Parathyroid adenoma (tissue), 2 donors: ENCODE measurements at regions not wholly inside any gene's neighbourhood (a gene's known extent, or its start where the extent isn't known, plus 50 kb on each side); places are given as distances from the start of the nearest gene placed in this dataset.

Experiments
- H2AFZ ChIP-seq: fragments of 300-600 bp; sonication (generic); one replicate; pipeline ENCODE4 v1.7.0; 2017; ENCODE audit warnings: antibody characterized with exemption, mild to moderate bottlenecking
- H3K27ac ChIP-seq: fragments of 300-600 bp; sonication (generic); one replicate; pipeline ENCODE4 v1.7.0; 2017
- H3K27me3 ChIP-seq: fragments of 300-600 bp; sonication (generic); one replicate; pipeline ENCODE4 v1.7.0; 2017; ENCODE audit warnings: low read length; ENCODE audit not compliant: control insufficient read depth, insufficient read depth
- H3K36me3 ChIP-seq: fragments of 300-600 bp; sonication (generic); one replicate; pipeline ENCODE4 v1.7.0; 2017; ENCODE audit warnings: low read length; ENCODE audit not compliant: control insufficient read depth, insufficient read depth
- H3K4me1 ChIP-seq: fragments of 300-600 bp; sonication (generic); one replicate; pipeline ENCODE4 v1.7.0; 2017; ENCODE audit warnings: control low read depth
- H3K4me2 ChIP-seq: fragments of 300-600 bp; sonication (generic); one replicate; pipeline ENCODE4 v1.7.0; 2017; ENCODE audit warnings: low read length
- H3K4me3 ChIP-seq: fragments of 300-600 bp; sonication (generic); one replicate; pipeline ENCODE4 v1.7.0; 2017; ENCODE audit warnings: low read depth, low read length
- H3K79me2 ChIP-seq: fragments of 300-600 bp; sonication (generic); one replicate; pipeline ENCODE4 v1.7.0; 2017; ENCODE audit warnings: control low read depth
- H3K9ac ChIP-seq: fragments of 300-600 bp; sonication (generic); one replicate; pipeline ENCODE4 v1.7.0; 2017; ENCODE audit warnings: mild to moderate bottlenecking
- H3K9me3 ChIP-seq: fragments of 300-600 bp; sonication (generic); one replicate; pipeline ENCODE4 v1.7.0; 2017; ENCODE audit warnings: low read length; ENCODE audit not compliant: control insufficient read depth
- CTCF ChIP-seq: fragments of 300-600 bp; sonication (generic); IDR thresholded peaks from one replicate; pipeline ENCODE4 v1.7.0; 2017; ENCODE audit warnings: antibody characterized with exemption, mild to moderate bottlenecking
- donor health status: primary hyperparathyroidism.

GRCh38 chrX:150200361-150200760, 162.8 kb upstream of the MAMLD1 start:
- H2AFZ ChIP-seq, result no peak overlapping the region
- no peaks in the 10 kb centered on the region for H3K79me2 ChIP-seq
- H3K4me1 ChIP-seq, result no peaks in the 10 kb centered on the region
- H3K27me3 ChIP-seq, result no peaks in the 10 kb centered on the region
- no peak overlapping the region for H3K4me2 ChIP-seq
- H3K9me3 ChIP-seq, result no peaks in the 10 kb centered on the region
- H3K36me3 ChIP-seq, result no peaks in the 10 kb centered on the region
- no peak for TF ChIP-seq CTCF
- H3K27ac ChIP-seq, result no peak overlapping the region
- H3K4me3 ChIP-seq, result no peak overlapping the region
- H3K9ac ChIP-seq, result no peak overlapping the region

DNA sequence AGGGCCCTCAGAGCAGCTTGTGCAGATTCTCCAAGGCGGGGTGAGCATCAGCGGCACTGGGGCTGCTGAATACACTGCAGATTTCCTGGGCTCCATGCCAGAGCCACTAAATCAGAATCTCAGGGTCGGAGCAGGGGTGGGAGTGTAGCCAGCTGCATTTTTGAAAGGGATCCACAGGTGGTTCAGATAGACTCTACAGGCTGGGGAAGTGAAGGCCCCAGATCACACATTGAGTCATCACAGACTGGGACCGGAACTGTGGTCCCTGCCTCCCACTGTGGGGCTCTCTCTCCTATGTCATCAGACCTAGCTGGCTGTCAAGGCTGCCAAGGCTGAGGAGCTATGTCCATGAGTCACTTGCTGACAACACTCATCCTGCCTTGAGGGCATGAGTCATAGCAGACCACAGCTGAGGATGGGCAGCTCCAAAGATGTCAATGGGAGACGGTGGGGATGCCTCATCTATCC, 162.3 kb upstream of the MAMLD1 start:
- Histone ChIP-seq H3K36me3 (no peaks in the 10 kb centered on the region), H3K4me1 (no peaks in the 10 kb centered on the region), H3K4me3 (no peak overlapping the region), H2AFZ (no peak overlapping the region), H3K79me2 (no peaks in the 10 kb centered on the region), H3K27me3 (no peaks in the 10 kb centered on the region), H3K4me2 (no peak overlapping the region), H3K27ac (no peak overlapping the region), H3K9me3 (no peaks in the 10 kb centered on the region), H3K9ac (no peak overlapping the region)
- TF ChIP-seq CTCF, result no peak

DNA sequence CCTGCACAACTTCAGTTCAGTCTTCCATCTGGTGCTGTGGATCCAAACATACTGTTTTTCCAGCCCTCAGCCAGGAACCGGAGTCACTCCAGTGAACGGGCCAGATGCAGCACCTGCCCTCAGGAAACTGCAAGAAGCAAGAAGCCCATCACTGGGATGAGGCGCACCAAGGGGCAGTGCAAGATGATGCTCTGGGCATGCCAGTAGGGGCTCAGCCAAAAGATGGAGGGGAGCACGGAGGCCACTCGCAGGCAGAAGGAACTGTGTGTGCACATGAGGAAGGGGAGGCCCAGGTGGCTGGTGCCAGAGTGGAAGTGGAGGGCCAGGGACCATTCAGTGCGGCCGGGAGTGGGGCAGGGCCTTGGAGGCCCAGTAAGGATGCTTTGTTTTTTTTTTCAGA, 161.7 kb upstream of the MAMLD1 start:
- Histone ChIP-seq H3K4me3 (no peak overlapping the region), H3K27me3 (no peaks in the 10 kb centered on the region), H3K4me1 (no peaks in the 10 kb centered on the region), H2AFZ (no peak overlapping the region), H3K79me2 (no peaks in the 10 kb centered on the region), H3K4me2 (no peak overlapping the region), H3K27ac (no peak overlapping the region), H3K9ac (no peak overlapping the region), H3K9me3 (no peaks in the 10 kb centered on the region), H3K36me3 (no peaks in the 10 kb centered on the region)
- TF ChIP-seq CTCF, result no peak

DNA sequence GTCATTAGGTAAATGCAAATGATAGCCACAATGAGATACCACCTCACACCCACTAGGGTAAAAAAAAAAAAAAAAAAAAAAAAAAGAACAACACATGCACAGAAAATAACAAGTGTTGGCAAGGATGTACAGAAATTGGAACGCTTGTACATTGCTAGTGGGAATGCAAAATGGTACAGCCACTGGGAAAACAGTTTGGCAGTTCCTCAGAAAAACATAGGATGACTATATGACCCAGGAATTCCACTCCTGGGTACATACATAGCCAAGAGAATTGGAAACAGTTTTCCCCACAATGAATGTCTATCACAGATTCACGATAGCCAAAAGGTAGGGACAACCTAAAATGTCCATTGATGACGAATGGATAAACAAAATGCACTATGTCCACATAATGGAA, 161.3 kb upstream of the MAMLD1 start:
- H3K9me3 ChIP-seq, result no peaks in the 10 kb centered on the region
- no peak overlapping the region for H3K9ac ChIP-seq
- H3K4me2 ChIP-seq, result no peak overlapping the region
- TF ChIP-seq CTCF, result no peak
- H3K79me2 ChIP-seq, result no peaks in the 10 kb centered on the region
- H3K4me1 ChIP-seq, result no peaks in the 10 kb centered on the region
- no peak overlapping the region for H3K27ac ChIP-seq
- no peak overlapping the region for H3K4me3 ChIP-seq
- no peaks in the 10 kb centered on the region for H3K27me3 ChIP-seq
- H2AFZ ChIP-seq, result no peak overlapping the region
- no peaks in the 10 kb centered on the region for H3K36me3 ChIP-seq

- H3K27ac ChIP-seq, result no peak overlapping the region
- no peaks in the 10 kb centered on the region for H3K9me3 ChIP-seq
- no peaks in the 10 kb centered on the region for H3K4me1 ChIP-seq
- H3K4me3 ChIP-seq, result no peak overlapping the region
- no peaks in the 10 kb centered on the region for H3K79me2 ChIP-seq
- no peaks in the 10 kb centered on the region for H3K27me3 ChIP-seq
- no peaks in the 10 kb centered on the region for H3K36me3 ChIP-seq
- H3K4me2 ChIP-seq, result no peak overlapping the region
- H2AFZ ChIP-seq, result no peak overlapping the region
- no peak for TF ChIP-seq CTCF
- H3K9ac ChIP-seq, result no peak overlapping the region
These were observed 160.4 kb upstream of the MAMLD1 start for GRCh38 chrX:150202641-150203247.
